Psoas muscle (tissue), 7 donors: ENCODE measurements at regions not wholly inside any gene's neighbourhood (a gene's known extent, or its start where the extent isn't known, plus 50 kb on each side); places are given as distances from the start of the nearest gene placed in this dataset.

Experiments used
- ATAC-seq, 4 donors: fragments of 200-7000 bp; cut with Tn5 transposase; one replicate each; pipeline ENCODE4 v1.9.1; 2020; ENCODE audit warnings: moderate library complexity in 3 of 4, mild to moderate bottlenecking in 2 of 4
- DNase-seq, 2 donors: peaks; one replicate each; pipeline ENCODE4 v3.0.0-alpha.2; 2020
- H3K27ac ChIP-seq: fragments of 200-600 bp; one replicate; pipeline ENCODE4 v1.8.0; 2022
- H3K27me3 ChIP-seq, 3 donors: fragments of 200-600 bp in 1 of 3; one replicate each; pipeline versions ENCODE4 v1.6.1 to v1.8.0; 2013 to 2022; ENCODE audit warnings: low read length in 2 of 3, mild to moderate bottlenecking in 2 of 3, moderate library complexity in 1 of 3; ENCODE audit not compliant: insufficient read depth in 3 of 3
- H3K36me3 ChIP-seq, 2 donors: fragments of 200-600 bp in 1 of 2; one replicate each; pipeline versions ENCODE4 v1.6.1 to v1.8.0; 2013 to 2022; ENCODE audit warnings: low read depth in 1 of 2, mild to moderate bottlenecking in 1 of 2, moderate library complexity in 1 of 2; ENCODE audit not compliant: insufficient read depth in 1 of 2
- H3K4me1 ChIP-seq: fragments of 200-600 bp; one replicate; pipeline ENCODE4 v1.8.0; 2022
- H3K4me3 ChIP-seq: fragments of 200-600 bp; one replicate; pipeline ENCODE4 v1.8.0; 2022; ENCODE audit warnings: mild to moderate bottlenecking
- H3K9me3 ChIP-seq: fragments of 200-600 bp; one replicate; pipeline ENCODE4 v1.8.0; 2022
- CTCF ChIP-seq: fragments of 200-600 bp; IDR thresholded peaks from one replicate; pipeline ENCODE4 v1.8.0; 2022; ENCODE audit warnings: antibody characterized with exemption
- WGBS, 3 donors: extraction: QIAGEN DNeasy Blood & Tissue Kit; methylation state at CpG; one replicate each; pipeline versions ENCODE4 v1.1.6 to v1.1.7; 2013; 5-methylcytosine and 5-hydroxymethylcytosine counted together
- intact Hi-C, 2 donors: fragments of 100-400 bp; cut with DNase I; formaldehyde crosslinking; loops; one replicate each; pipeline versions ENCODE4 v1.11.0 to v1.14.2; 2022
- donor health status: healthy with polysubstance abuse.
- donor health status: DM: no; HTN: no; CAD: no; lungs with moderate emphysema.
- donor health status: Bipolar disorder and iron deficiency.
- donor health status: healthy.
- donor health status: DM: yes; HTN: yes; CAD: no.
- donor health status: DM: no; HTN: no; CAD: no.
- donor health status: DM: yes; HTN: yes; CAD: no.

GRCh38 chr6:51562198-51562597 lies 525.2 kb downstream of the PKHD1 start:
- no peaks in the 10 kb centered on the region for H3K9me3 ChIP-seq
- no peak overlapping the region for H3K4me3 ChIP-seq
- no peak for TF ChIP-seq CTCF
- intact Hi-C loops, result no loop called here
- ATAC-seq, result no peak
- H3K36me3 ChIP-seq, result no peaks in the 10 kb centered on the region
- 48 to 64% (median 52%) methylated on average over 1 of the region's 1 CpG for WGBS, 3 donors
- H3K27ac ChIP-seq, result no peak overlapping the region
- no peak for DNase-seq
- no peaks in the 10 kb centered on the region for H3K27me3 ChIP-seq
- no peaks in the 10 kb centered on the region for H3K4me1 ChIP-seq
